ENCODE measurements at regions not wholly inside any gene's neighbourhood (a gene's known extent, or its start where the extent isn't known, plus 50 kb on each side); places are given as distances from the start of the nearest gene placed in this dataset.

- H3K27ac ChIP-seq, result no peak overlapping the region
- H3K9me3 ChIP-seq, result no peaks in the 10 kb centered on the region
- no peaks in the 10 kb centered on the region for H3K4me1 ChIP-seq
- no peak for DNase-seq
- no peaks in the 10 kb centered on the region for H3K36me3 ChIP-seq
- no peak overlapping the region for H3K4me3 ChIP-seq
- H3K27me3 ChIP-seq, result no peaks in the 10 kb centered on the region
- intact Hi-C loops (cut with DNase I), result no loop called here
- WGBS, 2 donors, result 87 to 88% methylated on average over 5 of the region's 5 CpGs
- TF ChIP-seq POLR2A (IDR thresholded peaks at IDR 0.05), result no peak
- TF ChIP-seq CTCF (IDR thresholded peaks at IDR 0.05), result no peak
Measured at GRCh38 chr13:90880790-90881189, 466.7 kb upstream of the MIR17HG start.

GRCh38 chr13:90882551-90882950 lies 464.9 kb upstream of the MIR17HG start:
- no peaks in the 10 kb centered on the region for H3K9me3 ChIP-seq
- 70 to 85% methylated on average over 6 of the region's 6 CpGs for WGBS, 2 donors
- no peak for DNase-seq
- intact Hi-C loops (cut with DNase I), result no loop called here
- H3K36me3 ChIP-seq, result no peaks in the 10 kb centered on the region
- no peak for TF ChIP-seq CTCF (IDR thresholded peaks at IDR 0.05)
- no peak for TF ChIP-seq POLR2A (IDR thresholded peaks at IDR 0.05)
- no peak overlapping the region for H3K4me3 ChIP-seq
- no peaks in the 10 kb centered on the region for H3K27me3 ChIP-seq
- no peaks in the 10 kb centered on the region for H3K4me1 ChIP-seq
- H3K27ac ChIP-seq, result no peak overlapping the region

- Histone ChIP-seq H3K36me3 (no peaks in the 10 kb centered on the region), H3K4me3 (no peak overlapping the region), H3K27ac (no peak overlapping the region), H3K27me3 (no peaks in the 10 kb centered on the region), H3K4me1 (no peaks in the 10 kb centered on the region), H3K9me3 (no peaks in the 10 kb centered on the region)
- WGBS, 2 donors, result 81 to 89% methylated on average over 2 of the region's 2 CpGs
- DNase-seq, result no peak
- intact Hi-C loops (cut with DNase I), result no loop called here
- no peak for TF ChIP-seq CTCF (IDR thresholded peaks at IDR 0.05)
- no peak for TF ChIP-seq POLR2A (IDR thresholded peaks at IDR 0.05)
Measured at GRCh38 chr13:90883592-90883991, 463.9 kb upstream of the MIR17HG start.

- Histone ChIP-seq H3K4me3 (no peak overlapping the region), H3K36me3 (no peaks in the 10 kb centered on the region), H3K27ac (no peak overlapping the region), H3K4me1 (no peaks in the 10 kb centered on the region), H3K9me3 (no peaks in the 10 kb centered on the region), H3K27me3 (no peaks in the 10 kb centered on the region)
- no peak for TF ChIP-seq CTCF (IDR thresholded peaks at IDR 0.05)
- TF ChIP-seq POLR2A (IDR thresholded peaks at IDR 0.05), result no peak
- 72 to 74% methylated on average over 4 to 5 of the region's 5 CpGs for WGBS, 2 donors
- no peak for DNase-seq
- intact Hi-C loops (cut with DNase I), result no loop called here
Measured at GRCh38 chr13:90884066-90884465, 463.4 kb upstream of the MIR17HG start.

- H3K4me1 ChIP-seq, result no peaks in the 10 kb centered on the region
- intact Hi-C loops (cut with DNase I), result no loop called here
- TF ChIP-seq POLR2A (IDR thresholded peaks at IDR 0.05), result no peak
- no peak for TF ChIP-seq CTCF (IDR thresholded peaks at IDR 0.05)
- H3K9me3 ChIP-seq, result no peaks in the 10 kb centered on the region
- no peak overlapping the region for H3K27ac ChIP-seq
- WGBS, 2 donors, result 61 to 67% methylated on average over 4 of the region's 4 CpGs
- H3K4me3 ChIP-seq, result no peak overlapping the region
- H3K27me3 ChIP-seq, result no peaks in the 10 kb centered on the region
- DNase-seq, result no peak
- no peaks in the 10 kb centered on the region for H3K36me3 ChIP-seq
Measured at GRCh38 chr13:90889906-90890834, 457.3 kb upstream of the MIR17HG start.

All from esophagus squamous epithelium (tissue), 5 donors.